ENCODE measurements at regions not wholly inside any gene's neighbourhood (a gene's known extent, or its start where the extent isn't known, plus 50 kb on each side); places are given as distances from the start of the nearest gene placed in this dataset.

DNA sequence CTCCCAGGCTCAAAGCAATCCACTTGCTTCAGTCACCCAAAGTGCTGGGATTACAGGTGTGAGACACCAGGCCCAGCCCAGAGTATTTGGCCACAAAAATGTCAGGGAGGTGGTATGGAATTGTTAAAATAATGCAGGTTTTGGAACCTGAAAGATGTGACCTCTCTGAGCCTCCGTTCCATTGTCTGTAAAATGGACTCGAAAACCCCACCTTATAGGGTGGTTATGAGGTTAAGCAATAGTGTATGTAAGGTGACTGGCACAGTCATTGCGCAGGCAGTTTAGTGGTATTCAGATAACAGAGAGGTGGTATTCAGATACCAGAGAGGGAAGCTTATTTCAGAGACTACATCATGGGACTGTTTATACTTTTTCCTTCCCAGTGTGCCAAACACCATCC is 52.5 kb upstream of the PRSS23 start:
- CTCF ChIA-PET, result interaction anchor here (0.7 to 1.1 kb wide), 2 partner anchors 22 to 70 kb away, joined by 3 to 5 read pairs; no protein-coding TSS in a partner anchor
- H3K27ac ChIP-seq (ENCODE audit: extremely low read depth, low read depth, low read length), result no peak overlapping the region

GRCh38 chr11:86746514-86746913 is 53.8 kb upstream of the PRSS23 start:
- Histone ChIP-seq H3K9me3 (ENCODE audit: control insufficient read depth, insufficient read depth, low read depth, low read length) (no peaks in the 10 kb centered on the region), H3K4me1 (ENCODE audit: control insufficient read depth, insufficient read depth, low read length) (0 out of 2 replicates have a peak, but pooled peaks cover 3% of the 10 kb centered on the region), H3K4me3 (ENCODE audit: low read depth, low read length) (no peak overlapping the region), H3K27ac (ENCODE audit: extremely low read depth, low read depth, low read length) (no peak overlapping the region), H3K36me3 (ENCODE audit: control insufficient read depth in 2 of 2, insufficient read depth in 1 of 2, low read length in 2 of 2) (no peaks in the 10 kb centered on the region)
- ChIA-PET POLR2A (interaction anchor here (0.9 kb wide), 1 partner anchor 54 kb away, joined by 4 read pairs; the partner anchor contains the start of gene PRSS23), CTCF (no interaction called here)
- no peak for TF ChIP-seq ZNF660 (tag by site-specific recombination; IDR thresholded peaks at IDR 0.05)

More for the DNA sequence above, 52.5 kb upstream of the PRSS23 start:
- no peaks in the 10 kb centered on the region for H3K36me3 ChIP-seq (ENCODE audit: control insufficient read depth in 2 of 2, insufficient read depth in 1 of 2, low read length in 2 of 2)
- no peak for TF ChIP-seq ZNF184 (tag by site-specific recombination; IDR thresholded peaks at IDR 0.05)
- TF ChIP-seq KLF7 (tag by site-specific recombination; IDR thresholded peaks at IDR 0.05; ENCODE audit: borderline replicate concordance), result no peak
- no peak for TF ChIP-seq SALL2 (tag by site-specific recombination; IDR thresholded peaks at IDR 0.05; ENCODE audit: borderline replicate concordance)
- TF ChIP-seq ZNF677 (tag by site-specific recombination; IDR thresholded peaks at IDR 0.05), result no peak
- TF ChIP-seq ZNF274 (IDR thresholded peaks at IDR 0.05; ENCODE audit: low read length), result no peak
- TF ChIP-seq ZNF274 (tag by site-specific recombination; IDR thresholded peaks at IDR 0.05; ENCODE audit: borderline replicate concordance), result no peak
- TF ChIP-seq ZBTB26 (tag by site-specific recombination; optimal IDR thresholded peaks at IDR 0.05), result no peak
- no peak for TF ChIP-seq ZNF530 (tag by site-specific recombination; IDR thresholded peaks at IDR 0.05; ENCODE audit: low read depth)
- no peak for TF ChIP-seq ZNF549 (tag by site-specific recombination; IDR thresholded peaks at IDR 0.05)
- no peak for TF ChIP-seq TCF7L2 (IDR thresholded peaks at IDR 0.05; ENCODE audit: borderline replicate concordance, low read depth, low read length)
- TF ChIP-seq TRIM28 (IDR thresholded peaks at IDR 0.05; ENCODE audit: borderline replicate concordance, low read length), result no peak
- no peak for TF ChIP-seq ZSCAN4 (tag by site-specific recombination; IDR thresholded peaks at IDR 0.05)
- TF ChIP-seq ZNF843 (tag by site-specific recombination; IDR thresholded peaks at IDR 0.05), result no peak
- TF ChIP-seq ZFP41 (tag by site-specific recombination; IDR thresholded peaks at IDR 0.05; ENCODE audit: borderline replicate concordance), result no peak
- TF ChIP-seq, protein P1, sequence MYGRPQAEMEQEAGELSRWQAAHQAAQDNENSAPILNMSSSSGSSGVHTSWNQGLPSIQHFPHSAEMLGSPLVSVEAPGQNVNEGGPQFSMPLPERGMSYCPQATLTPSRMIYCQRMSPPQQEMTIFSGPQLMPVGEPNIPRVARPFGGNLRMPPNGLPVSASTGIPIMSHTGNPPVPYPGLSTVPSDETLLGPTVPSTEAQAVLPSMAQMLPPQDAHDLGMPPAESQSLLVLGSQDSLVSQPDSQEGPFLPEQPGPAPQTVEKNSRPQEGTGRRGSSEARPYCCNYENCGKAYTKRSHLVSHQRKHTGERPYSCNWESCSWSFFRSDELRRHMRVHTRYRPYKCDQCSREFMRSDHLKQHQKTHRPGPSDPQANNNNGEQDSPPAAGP (tag by site-specific recombination; IDR thresholded peaks at IDR 0.05), result no peak
- TF ChIP-seq ZNF654 (tag by site-specific recombination; IDR thresholded peaks at IDR 0.05; ENCODE audit: low read depth), result no peak
- no peak for TF ChIP-seq SP3 (tag by site-specific recombination; IDR thresholded peaks at IDR 0.05)
- H3K9me3 ChIP-seq (ENCODE audit: control insufficient read depth, insufficient read depth, low read depth, low read length), result no peaks in the 10 kb centered on the region
- no peak overlapping the region for H3K4me3 ChIP-seq (ENCODE audit: low read depth, low read length)
- POLR2A ChIA-PET, result no interaction called here
- no peaks in the 10 kb centered on the region for H3K4me1 ChIP-seq (ENCODE audit: control insufficient read depth, insufficient read depth, low read length)

DNA sequence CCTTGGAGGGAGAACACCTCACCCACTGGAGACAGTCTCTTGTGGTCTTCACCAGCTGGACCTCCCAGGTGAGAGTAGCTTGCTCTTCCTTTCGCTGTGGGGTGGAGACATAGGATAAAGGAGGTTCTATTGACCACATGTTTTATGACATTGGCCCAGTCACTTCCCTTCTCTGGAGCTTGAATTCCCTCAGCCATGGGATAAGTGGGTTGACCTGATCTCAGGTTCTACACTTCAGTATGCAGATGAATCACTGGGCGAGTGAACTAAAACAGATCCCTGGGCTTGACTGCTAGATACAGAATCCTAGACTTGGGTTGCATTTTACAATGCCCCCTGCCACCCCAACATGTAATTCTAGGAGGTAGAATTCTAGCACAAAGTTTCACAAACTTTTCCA is 54.8 kb upstream of the PRSS23 start:
- Histone ChIP-seq H3K36me3 (ENCODE audit: control insufficient read depth in 2 of 2, insufficient read depth in 1 of 2, low read length in 2 of 2) (no peaks in the 10 kb centered on the region), H3K4me3 (ENCODE audit: low read depth, low read length) (no peak overlapping the region), H3K9me3 (ENCODE audit: control insufficient read depth, insufficient read depth, low read depth, low read length) (no peaks in the 10 kb centered on the region), H3K27ac (ENCODE audit: extremely low read depth, low read depth, low read length) (no peak overlapping the region), H3K4me1 (ENCODE audit: control insufficient read depth, insufficient read depth, low read length) (0 out of 2 replicates have a peak, but pooled peaks cover 3% of the 10 kb centered on the region)
- CTCF ChIA-PET, result no interaction called here
- no peak for TF ChIP-seq PRDM1 (tag by site-specific recombination; IDR thresholded peaks at IDR 0.05)
- no peak for TF ChIP-seq HIC1 (tag by site-specific recombination; IDR thresholded peaks at IDR 0.05)
- POLR2A ChIA-PET, result no interaction called here

Data from HEK293 (cell line).